ENCODE measurements at regions not wholly inside any gene's neighbourhood (a gene's known extent, or its start where the extent isn't known, plus 50 kb on each side); places are given as distances from the start of the nearest gene placed in this dataset.

DNA sequence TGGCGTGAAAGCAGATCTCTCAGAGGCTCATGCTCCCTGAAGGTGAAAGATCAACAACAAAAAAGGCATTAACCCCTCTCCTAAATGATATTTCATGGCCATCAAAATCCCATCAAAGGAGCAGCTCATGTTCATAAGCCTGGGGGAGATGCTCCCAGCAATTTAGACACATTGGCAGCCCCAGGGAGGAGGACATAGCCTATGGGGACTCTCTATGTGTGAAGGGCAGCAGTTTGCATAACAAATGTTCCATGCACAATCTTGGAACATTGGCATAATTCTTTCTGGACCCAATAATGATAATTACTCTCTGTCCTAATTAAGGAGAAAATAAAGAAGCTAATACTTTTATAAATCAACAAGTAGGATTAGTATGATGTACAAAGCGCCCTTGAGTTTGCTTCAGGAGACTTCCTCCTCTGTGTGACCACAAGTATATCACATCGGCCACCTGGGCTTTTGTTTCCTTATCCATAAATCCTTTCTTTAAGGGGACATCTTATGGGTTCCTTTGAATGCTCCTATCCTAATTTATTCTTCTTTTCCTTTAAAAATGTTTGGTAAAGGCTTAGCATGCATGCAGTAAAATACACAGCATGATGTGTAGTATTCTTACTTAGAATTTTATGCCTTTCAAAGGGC, 161.9 kb upstream of the PLEKHG7 start:
- TF ChIP-seq, protein P1, sequence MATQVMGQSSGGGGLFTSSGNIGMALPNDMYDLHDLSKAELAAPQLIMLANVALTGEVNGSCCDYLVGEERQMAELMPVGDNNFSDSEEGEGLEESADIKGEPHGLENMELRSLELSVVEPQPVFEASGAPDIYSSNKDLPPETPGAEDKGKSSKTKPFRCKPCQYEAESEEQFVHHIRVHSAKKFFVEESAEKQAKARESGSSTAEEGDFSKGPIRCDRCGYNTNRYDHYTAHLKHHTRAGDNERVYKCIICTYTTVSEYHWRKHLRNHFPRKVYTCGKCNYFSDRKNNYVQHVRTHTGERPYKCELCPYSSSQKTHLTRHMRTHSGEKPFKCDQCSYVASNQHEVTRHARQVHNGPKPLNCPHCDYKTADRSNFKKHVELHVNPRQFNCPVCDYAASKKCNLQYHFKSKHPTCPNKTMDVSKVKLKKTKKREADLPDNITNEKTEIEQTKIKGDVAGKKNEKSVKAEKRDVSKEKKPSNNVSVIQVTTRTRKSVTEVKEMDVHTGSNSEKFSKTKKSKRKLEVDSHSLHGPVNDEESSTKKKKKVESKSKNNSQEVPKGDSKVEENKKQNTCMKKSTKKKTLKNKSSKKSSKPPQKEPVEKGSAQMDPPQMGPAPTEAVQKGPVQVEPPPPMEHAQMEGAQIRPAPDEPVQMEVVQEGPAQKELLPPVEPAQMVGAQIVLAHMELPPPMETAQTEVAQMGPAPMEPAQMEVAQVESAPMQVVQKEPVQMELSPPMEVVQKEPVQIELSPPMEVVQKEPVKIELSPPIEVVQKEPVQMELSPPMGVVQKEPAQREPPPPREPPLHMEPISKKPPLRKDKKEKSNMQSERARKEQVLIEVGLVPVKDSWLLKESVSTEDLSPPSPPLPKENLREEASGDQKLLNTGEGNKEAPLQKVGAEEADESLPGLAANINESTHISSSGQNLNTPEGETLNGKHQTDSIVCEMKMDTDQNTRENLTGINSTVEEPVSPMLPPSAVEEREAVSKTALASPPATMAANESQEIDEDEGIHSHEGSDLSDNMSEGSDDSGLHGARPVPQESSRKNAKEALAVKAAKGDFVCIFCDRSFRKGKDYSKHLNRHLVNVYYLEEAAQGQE (IDR thresholded peaks at IDR 0.05; ENCODE audit: insufficient read depth in 1 of 2, low read depth in 2 of 2, low read length in 1 of 2): no peak
- TF ChIP-seq, protein P2, sequence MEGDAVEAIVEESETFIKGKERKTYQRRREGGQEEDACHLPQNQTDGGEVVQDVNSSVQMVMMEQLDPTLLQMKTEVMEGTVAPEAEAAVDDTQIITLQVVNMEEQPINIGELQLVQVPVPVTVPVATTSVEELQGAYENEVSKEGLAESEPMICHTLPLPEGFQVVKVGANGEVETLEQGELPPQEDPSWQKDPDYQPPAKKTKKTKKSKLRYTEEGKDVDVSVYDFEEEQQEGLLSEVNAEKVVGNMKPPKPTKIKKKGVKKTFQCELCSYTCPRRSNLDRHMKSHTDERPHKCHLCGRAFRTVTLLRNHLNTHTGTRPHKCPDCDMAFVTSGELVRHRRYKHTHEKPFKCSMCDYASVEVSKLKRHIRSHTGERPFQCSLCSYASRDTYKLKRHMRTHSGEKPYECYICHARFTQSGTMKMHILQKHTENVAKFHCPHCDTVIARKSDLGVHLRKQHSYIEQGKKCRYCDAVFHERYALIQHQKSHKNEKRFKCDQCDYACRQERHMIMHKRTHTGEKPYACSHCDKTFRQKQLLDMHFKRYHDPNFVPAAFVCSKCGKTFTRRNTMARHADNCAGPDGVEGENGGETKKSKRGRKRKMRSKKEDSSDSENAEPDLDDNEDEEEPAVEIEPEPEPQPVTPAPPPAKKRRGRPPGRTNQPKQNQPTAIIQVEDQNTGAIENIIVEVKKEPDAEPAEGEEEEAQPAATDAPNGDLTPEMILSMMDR (IDR thresholded peaks at IDR 0.05): no peak
- TF ChIP-seq TCF7L2 (IDR thresholded peaks at IDR 0.05; ENCODE audit: low read depth, low read length) (no peak), POLR2AphosphoS5 (IDR thresholded peaks at IDR 0.05; ENCODE audit: low read depth, low read length) (no peak), SIN3A (IDR thresholded peaks at IDR 0.05; ENCODE audit: borderline replicate concordance, insufficient read depth, low read depth, low read length) (no peak)
